Peyer's patch (tissue), 4 donors: ENCODE measurements at regions not wholly inside any gene's neighbourhood (a gene's known extent, or its start where the extent isn't known, plus 50 kb on each side); places are given as distances from the start of the nearest gene placed in this dataset.

ENCODE experiments used
- DNase-seq, 3 donors: peaks; one replicate each; pipeline ENCODE4 v3.0.0-alpha.2; 2017 to 2019
- H3K27ac ChIP-seq, 4 donors: fragments of 200-600 bp; sonication (generic); one replicate each; pipeline ENCODE4 v1.5.1; 2016 to 2019
- H3K27me3 ChIP-seq, 2 donors: fragments of 200-600 bp; sonication (generic); one replicate each; pipeline ENCODE4 v1.5.1; 2019
- H3K36me3 ChIP-seq, 3 donors: fragments of 200-600 bp; sonication (generic); one replicate each; pipeline ENCODE4 v1.5.1; 2016 to 2019
- H3K4me1 ChIP-seq, 4 donors: fragments of 200-600 bp; sonication (generic); one replicate each; pipeline ENCODE4 v1.5.1; 2016 to 2019
- H3K4me3 ChIP-seq, 4 donors: fragments of 200-600 bp; sonication (generic); 1 replicate in 3 of 4; 2 replicates in 1 of 4; pipeline ENCODE4 v1.5.1; 2016 to 2019; ENCODE audit warnings: mild to moderate bottlenecking in 1 of 4
- H3K9me3 ChIP-seq, 4 donors: fragments of 200-600 bp; sonication (generic); one replicate each; pipeline ENCODE4 v1.5.1; 2016 to 2019; ENCODE audit warnings: mild to moderate bottlenecking in 1 of 4
- POLR2A ChIP-seq, 2 donors: fragments of 450-650 bp; IDR thresholded peaks; one replicate each; pipeline ENCODE4 v1.5.1; 2017; ENCODE audit warnings: antibody characterized with exemption in 2 of 2, mild to moderate bottlenecking in 2 of 2, moderate library complexity in 2 of 2
- TF ChIP-seq, protein P1 (sequence below), 6 experiments: fragments of 450-650 bp in 4 of 6; fragments of 200-600 bp in 2 of 6; sonication (generic) in 1 of 6; IDR thresholded peaks; one replicate each; pipeline ENCODE4 v1.5.1; 2017 to 2019; ENCODE audit warnings: antibody characterized with exemption in 6 of 6, mild to moderate bottlenecking in 3 of 6, moderate library complexity in 1 of 6

DNA sequence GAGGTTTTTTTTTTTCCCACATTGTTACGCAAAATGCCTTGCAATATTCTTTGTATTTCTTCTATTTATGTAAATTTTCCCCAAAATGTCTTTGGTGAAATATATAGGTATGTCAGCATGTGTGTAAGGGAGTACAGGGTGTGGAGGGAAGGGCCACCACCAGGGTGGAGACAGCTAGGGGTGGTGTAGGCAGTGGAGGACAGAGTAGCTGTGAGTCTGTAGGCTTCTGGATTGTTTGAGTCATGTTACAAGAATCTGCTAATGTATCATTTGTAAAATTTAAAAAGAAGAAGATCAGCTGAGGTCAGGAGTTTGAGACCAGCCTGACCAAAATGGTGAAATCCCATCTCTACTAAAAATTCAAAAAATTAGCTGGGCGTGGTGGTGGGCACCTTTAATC is 175.5 kb downstream of the NXNL2 start:
- no peak for DNase-seq
- no peak overlapping the region for H3K4me3 ChIP-seq
- no peak overlapping the region for H3K27ac ChIP-seq
- TF ChIP-seq, protein P1, sequence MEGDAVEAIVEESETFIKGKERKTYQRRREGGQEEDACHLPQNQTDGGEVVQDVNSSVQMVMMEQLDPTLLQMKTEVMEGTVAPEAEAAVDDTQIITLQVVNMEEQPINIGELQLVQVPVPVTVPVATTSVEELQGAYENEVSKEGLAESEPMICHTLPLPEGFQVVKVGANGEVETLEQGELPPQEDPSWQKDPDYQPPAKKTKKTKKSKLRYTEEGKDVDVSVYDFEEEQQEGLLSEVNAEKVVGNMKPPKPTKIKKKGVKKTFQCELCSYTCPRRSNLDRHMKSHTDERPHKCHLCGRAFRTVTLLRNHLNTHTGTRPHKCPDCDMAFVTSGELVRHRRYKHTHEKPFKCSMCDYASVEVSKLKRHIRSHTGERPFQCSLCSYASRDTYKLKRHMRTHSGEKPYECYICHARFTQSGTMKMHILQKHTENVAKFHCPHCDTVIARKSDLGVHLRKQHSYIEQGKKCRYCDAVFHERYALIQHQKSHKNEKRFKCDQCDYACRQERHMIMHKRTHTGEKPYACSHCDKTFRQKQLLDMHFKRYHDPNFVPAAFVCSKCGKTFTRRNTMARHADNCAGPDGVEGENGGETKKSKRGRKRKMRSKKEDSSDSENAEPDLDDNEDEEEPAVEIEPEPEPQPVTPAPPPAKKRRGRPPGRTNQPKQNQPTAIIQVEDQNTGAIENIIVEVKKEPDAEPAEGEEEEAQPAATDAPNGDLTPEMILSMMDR (IDR thresholded peaks at IDR 0.05) = no peak
- TF ChIP-seq POLR2A (IDR thresholded peaks at IDR 0.05) = no peak
- H3K36me3 ChIP-seq = no peaks in the 10 kb centered on the region
- no peaks in the 10 kb centered on the region for H3K4me1 ChIP-seq
- no peaks in the 10 kb centered on the region for H3K9me3 ChIP-seq
- no peaks in the 10 kb centered on the region for H3K27me3 ChIP-seq

DNA sequence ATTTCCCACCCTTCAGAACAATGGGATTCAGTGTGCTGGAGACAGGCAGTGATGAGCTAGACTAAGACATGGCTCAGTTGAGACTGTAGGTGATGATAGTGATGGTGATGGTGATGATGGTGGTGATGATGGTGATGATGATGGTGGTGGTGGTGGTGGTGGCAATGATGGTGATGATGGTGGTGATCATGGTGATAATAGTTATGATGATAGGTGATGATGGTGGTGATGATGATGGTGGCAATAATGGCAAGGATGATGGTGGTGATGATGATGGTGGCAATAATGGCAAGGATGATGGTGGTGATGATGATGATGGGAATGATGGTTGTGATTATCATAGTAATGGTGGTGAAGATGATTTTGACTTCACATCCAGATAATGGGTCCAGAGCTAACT is 176.7 kb downstream of the NXNL2 start:
- DNase-seq = no peak
- Histone ChIP-seq H3K4me1 (no peaks in the 10 kb centered on the region), H3K27ac (no peak overlapping the region), H3K4me3 (no peak overlapping the region), H3K36me3 (no peaks in the 10 kb centered on the region), H3K27me3 (no peaks in the 10 kb centered on the region), H3K9me3 (no peaks in the 10 kb centered on the region)
- no peak for TF ChIP-seq POLR2A (IDR thresholded peaks at IDR 0.05)
- TF ChIP-seq, protein P1 (IDR thresholded peaks at IDR 0.05) = no peak

DNA sequence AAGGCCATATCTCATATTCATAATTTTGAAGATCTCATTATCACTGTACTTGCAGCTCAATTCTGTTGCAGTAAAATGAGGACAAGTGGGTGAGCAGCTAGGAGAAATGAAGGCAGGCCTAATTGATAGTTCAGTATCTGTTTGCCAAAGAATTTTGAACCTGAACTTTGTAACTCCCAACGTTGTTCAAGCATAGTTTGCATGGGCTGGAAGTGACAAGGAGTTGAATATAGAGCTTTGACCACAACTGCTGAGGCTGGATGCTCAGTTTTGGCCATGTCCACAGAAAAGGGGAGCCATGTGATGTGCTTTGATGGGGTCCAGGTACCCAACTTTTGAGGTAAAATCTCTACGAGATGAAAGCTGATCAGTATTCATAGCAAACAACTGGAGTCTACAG is 177.5 kb downstream of the NXNL2 start:
- TF ChIP-seq POLR2A (IDR thresholded peaks at IDR 0.05) = no peak
- TF ChIP-seq, protein P1 (IDR thresholded peaks at IDR 0.05) = no peak
- no peak overlapping the region for H3K27ac ChIP-seq
- H3K36me3 ChIP-seq = no peaks in the 10 kb centered on the region
- H3K9me3 ChIP-seq = no peaks in the 10 kb centered on the region
- H3K4me3 ChIP-seq = no peak overlapping the region
- H3K4me1 ChIP-seq = no peaks in the 10 kb centered on the region
- no peaks in the 10 kb centered on the region for H3K27me3 ChIP-seq
- DNase-seq = no peak

DNA sequence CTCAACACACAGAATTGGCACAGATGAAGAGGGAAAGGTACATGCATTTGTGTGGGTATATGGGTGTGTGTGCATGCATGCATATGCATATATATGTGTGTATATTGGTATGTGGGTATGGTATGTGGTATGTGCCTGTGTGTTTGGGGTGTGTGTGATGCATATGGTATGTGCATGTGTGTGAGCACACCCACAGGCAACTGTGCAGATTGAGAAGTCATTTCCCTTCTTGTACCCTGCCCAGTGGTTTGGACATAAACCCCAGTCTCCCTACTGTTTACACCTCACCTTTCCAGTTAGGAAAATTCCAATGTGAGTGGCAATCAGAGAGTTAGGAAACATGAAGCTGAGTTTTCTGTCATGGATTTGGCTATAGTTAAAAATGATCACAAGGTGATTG is 178.0 kb downstream of the NXNL2 start:
- DNase-seq = no peak
- H3K4me3 ChIP-seq = no peak overlapping the region
- no peak overlapping the region for H3K27ac ChIP-seq
- H3K9me3 ChIP-seq = no peaks in the 10 kb centered on the region
- no peaks in the 10 kb centered on the region for H3K4me1 ChIP-seq
- TF ChIP-seq, protein P1 (IDR thresholded peaks at IDR 0.05) = no peak
- no peak for TF ChIP-seq POLR2A (IDR thresholded peaks at IDR 0.05)
- H3K36me3 ChIP-seq = no peaks in the 10 kb centered on the region
- H3K27me3 ChIP-seq = no peaks in the 10 kb centered on the region

DNA sequence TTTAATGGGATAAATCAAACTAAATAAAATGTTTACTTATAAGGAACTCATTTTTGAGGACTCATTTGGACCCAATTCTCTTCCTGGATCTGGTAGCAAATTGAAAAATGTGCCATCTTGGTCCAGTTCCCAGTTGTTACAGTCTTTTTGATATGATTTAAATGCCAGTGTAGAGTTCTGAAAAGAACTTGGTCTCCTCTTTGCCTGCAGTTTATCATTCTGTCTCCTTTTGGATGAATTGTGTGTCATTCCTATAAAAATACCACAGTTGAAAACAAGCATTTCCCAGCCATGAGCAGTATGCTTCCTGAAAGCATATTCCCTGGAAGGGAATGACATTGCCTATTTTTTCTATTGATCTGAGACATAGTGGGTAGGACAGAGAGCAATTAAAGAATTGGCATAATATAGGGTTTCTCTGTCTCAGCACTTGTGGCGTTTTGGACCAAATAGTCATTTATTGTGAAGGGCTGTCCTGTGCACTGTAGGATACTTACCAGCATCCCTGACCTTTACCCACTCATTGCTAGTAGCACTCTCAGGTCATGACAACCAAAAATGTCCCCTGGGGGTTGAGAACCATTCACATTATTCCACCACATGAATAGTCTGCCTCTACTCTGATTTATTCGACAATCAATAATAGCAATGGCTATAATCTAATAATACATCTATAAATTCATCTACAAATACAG is 181.8 kb downstream of the NXNL2 start:
- no peak for DNase-seq
- no peaks in the 10 kb centered on the region for H3K36me3 ChIP-seq
- H3K4me1 ChIP-seq = no peaks in the 10 kb centered on the region
- H3K9me3 ChIP-seq = no peaks in the 10 kb centered on the region
- no peak overlapping the region for H3K4me3 ChIP-seq
- TF ChIP-seq, protein P1 (IDR thresholded peaks at IDR 0.05) = no peak
- no peak for TF ChIP-seq POLR2A (IDR thresholded peaks at IDR 0.05)
- no peaks in the 10 kb centered on the region for H3K27me3 ChIP-seq
- no peak overlapping the region for H3K27ac ChIP-seq

DNA sequence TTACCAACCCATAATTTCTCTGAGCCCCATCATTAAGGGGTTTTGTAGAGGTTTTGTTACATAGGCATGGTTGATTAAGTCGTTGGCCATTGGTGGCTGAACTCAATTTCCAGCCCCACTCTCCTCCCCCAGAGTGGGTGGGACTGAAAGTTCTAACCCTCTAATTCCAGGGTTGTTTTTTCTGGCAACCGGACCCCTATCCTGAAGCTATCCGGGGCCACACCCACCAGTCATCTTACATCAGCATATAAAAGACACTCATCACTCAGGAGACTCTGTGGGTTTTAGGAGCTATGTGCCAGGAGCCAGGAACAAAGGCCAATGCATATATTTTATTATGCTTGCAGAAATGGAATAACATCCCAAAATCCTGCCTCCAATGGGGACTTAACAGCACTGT is 186.0 kb downstream of the NXNL2 start:
- Histone ChIP-seq H3K4me1 (no peaks in the 10 kb centered on the region), H3K27me3 (no peaks in the 10 kb centered on the region), H3K4me3 (no peak overlapping the region), H3K9me3 (no peaks in the 10 kb centered on the region), H3K36me3 (no peaks in the 10 kb centered on the region), H3K27ac (no peak overlapping the region)
- no peak for TF ChIP-seq POLR2A (IDR thresholded peaks at IDR 0.05)
- TF ChIP-seq, protein P1 (IDR thresholded peaks at IDR 0.05) = no peak
- DNase-seq = no peak
